OCI-LY1 (cell line): ENCODE measurements at regions not wholly inside any gene's neighbourhood (a gene's known extent, or its start where the extent isn't known, plus 50 kb on each side); places are given as distances from the start of the nearest gene placed in this dataset.

Experiments used
- H2AFZ ChIP-seq: fragments of 200-600 bp; sonication (generic), shearing (Covaris generic); 2 replicates; pipeline ENCODE4 v1.6.0; 2014; ENCODE audit warnings: antibody characterized with exemption, mild to moderate bottlenecking, low read length
- H3F3A ChIP-seq: fragments of 200-600 bp; sonication (generic), shearing (Covaris generic); 2 replicates; pipeline ENCODE4 v1.6.0; 2014; ENCODE audit warnings: mild to moderate bottlenecking, antibody characterized with exemption, low read length, moderate library complexity; ENCODE audit not compliant: insufficient read depth
- H3K27ac ChIP-seq: fragments of 200-600 bp; sonication (generic); 2 replicates; pipeline ENCODE4 v1.5.1; 2014; ENCODE audit warnings: low read length, mixed run types, mild to moderate bottlenecking, low read depth; ENCODE audit not compliant: poor library complexity, severe bottlenecking
- H3K27me3 ChIP-seq: fragments of 200-600 bp; sonication (generic); 2 replicates; pipeline ENCODE4 v1.6.0; 2014; ENCODE audit warnings: antibody characterized with exemption, mild to moderate bottlenecking, low read length, moderate library complexity; ENCODE audit not compliant: insufficient read depth
- H3K36me3 ChIP-seq: fragments of 200-600 bp; sonication (generic); 2 replicates; pipeline ENCODE4 v1.6.1; 2014; ENCODE audit warnings: mild to moderate bottlenecking, antibody characterized with exemption, low read length, moderate library complexity, mixed read lengths; ENCODE audit not compliant: insufficient read depth
- H3K4me1 ChIP-seq: fragments of 200-600 bp; sonication (generic); 2 replicates; pipeline ENCODE4 v1.5.1; 2014; ENCODE audit warnings: mild to moderate bottlenecking, low read length, moderate library complexity; ENCODE audit not compliant: insufficient read depth, severe bottlenecking
- H3K4me2 ChIP-seq: fragments of 200-600 bp; sonication (generic), shearing (Covaris generic); 2 replicates; pipeline ENCODE4 v1.6.1; 2014; ENCODE audit warnings: low read length
- H3K4me3 ChIP-seq: fragments of 200-600 bp; sonication (generic); 2 replicates; pipeline ENCODE4 v1.5.1; 2014; ENCODE audit warnings: low read length, low read depth, mild to moderate bottlenecking, mixed read lengths; ENCODE audit not compliant: poor library complexity, severe bottlenecking
- H3K79me2 ChIP-seq: fragments of 200-600 bp; shearing (Covaris generic); 2 replicates; pipeline ENCODE4 v1.6.1; 2016; ENCODE audit warnings: mixed run types, low read length, mixed read lengths; ENCODE audit not compliant: insufficient read depth
- H3K9ac ChIP-seq: fragments of 200-600 bp; sonication (generic), shearing (Covaris generic); 2 replicates; pipeline ENCODE4 v1.6.1; 2014; ENCODE audit warnings: mild to moderate bottlenecking, low read length, mixed read lengths
- H3K9me2 ChIP-seq: fragments of 200-600 bp; sonication (generic), shearing (Covaris generic); 2 replicates; pipeline ENCODE4 v1.6.1; 2014; ENCODE audit warnings: low read depth, mild to moderate bottlenecking, low read length, mixed read lengths
- H3K9me3 ChIP-seq: fragments of 200-600 bp; shearing (Covaris generic); 2 replicates; pipeline ENCODE4 v1.6.1; 2014; ENCODE audit warnings: low read length, mixed read lengths
- H4K20me1 ChIP-seq: fragments of 200-600 bp; sonication (generic), shearing (Covaris generic); 2 replicates; pipeline ENCODE4 v1.6.0; 2016; ENCODE audit warnings: mild to moderate bottlenecking, low read length; ENCODE audit not compliant: insufficient read depth
- EZH2 ChIP-seq: fragments of 200-600 bp; sonication (generic), shearing (Covaris generic); IDR thresholded peaks from 2 replicates; pipeline ENCODE4 v1.8.0; 2017; ENCODE audit warnings: borderline replicate concordance, mixed run types, mild to moderate bottlenecking, antibody characterized with exemption, low read length, moderate library complexity, mixed read lengths
- TF ChIP-seq, protein P1 (sequence below): fragments of 200-600 bp; sonication (generic), shearing (Covaris generic); IDR thresholded peaks from 2 replicates; pipeline ENCODE4 v1.5.1; 2017; ENCODE audit warnings: mild to moderate bottlenecking, antibody characterized with exemption, low read length, moderate library complexity, mixed read lengths

- Histone ChIP-seq H3F3A (no peaks in the 10 kb centered on the region), H2AFZ (no peak overlapping the region), H3K9ac (no peak overlapping the region), H3K36me3 (no peaks in the 10 kb centered on the region), H3K4me2 (no peak overlapping the region), H4K20me1 (no peaks in the 10 kb centered on the region), H3K79me2 (no peaks in the 10 kb centered on the region), H3K27me3 (no peaks in the 10 kb centered on the region), H3K27ac (no peak overlapping the region), H3K4me1 (no peaks in the 10 kb centered on the region), H3K9me3 (no peaks in the 10 kb centered on the region), H3K9me2 (no peaks in the 10 kb centered on the region), H3K4me3 (no peak overlapping the region)
- TF ChIP-seq, protein P1, sequence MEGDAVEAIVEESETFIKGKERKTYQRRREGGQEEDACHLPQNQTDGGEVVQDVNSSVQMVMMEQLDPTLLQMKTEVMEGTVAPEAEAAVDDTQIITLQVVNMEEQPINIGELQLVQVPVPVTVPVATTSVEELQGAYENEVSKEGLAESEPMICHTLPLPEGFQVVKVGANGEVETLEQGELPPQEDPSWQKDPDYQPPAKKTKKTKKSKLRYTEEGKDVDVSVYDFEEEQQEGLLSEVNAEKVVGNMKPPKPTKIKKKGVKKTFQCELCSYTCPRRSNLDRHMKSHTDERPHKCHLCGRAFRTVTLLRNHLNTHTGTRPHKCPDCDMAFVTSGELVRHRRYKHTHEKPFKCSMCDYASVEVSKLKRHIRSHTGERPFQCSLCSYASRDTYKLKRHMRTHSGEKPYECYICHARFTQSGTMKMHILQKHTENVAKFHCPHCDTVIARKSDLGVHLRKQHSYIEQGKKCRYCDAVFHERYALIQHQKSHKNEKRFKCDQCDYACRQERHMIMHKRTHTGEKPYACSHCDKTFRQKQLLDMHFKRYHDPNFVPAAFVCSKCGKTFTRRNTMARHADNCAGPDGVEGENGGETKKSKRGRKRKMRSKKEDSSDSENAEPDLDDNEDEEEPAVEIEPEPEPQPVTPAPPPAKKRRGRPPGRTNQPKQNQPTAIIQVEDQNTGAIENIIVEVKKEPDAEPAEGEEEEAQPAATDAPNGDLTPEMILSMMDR: no peak
- no peak for TF ChIP-seq EZH2
These were observed 924.3 kb downstream of the BCL11B start for GRCh38 chr14:98347686-98348085.

DNA sequence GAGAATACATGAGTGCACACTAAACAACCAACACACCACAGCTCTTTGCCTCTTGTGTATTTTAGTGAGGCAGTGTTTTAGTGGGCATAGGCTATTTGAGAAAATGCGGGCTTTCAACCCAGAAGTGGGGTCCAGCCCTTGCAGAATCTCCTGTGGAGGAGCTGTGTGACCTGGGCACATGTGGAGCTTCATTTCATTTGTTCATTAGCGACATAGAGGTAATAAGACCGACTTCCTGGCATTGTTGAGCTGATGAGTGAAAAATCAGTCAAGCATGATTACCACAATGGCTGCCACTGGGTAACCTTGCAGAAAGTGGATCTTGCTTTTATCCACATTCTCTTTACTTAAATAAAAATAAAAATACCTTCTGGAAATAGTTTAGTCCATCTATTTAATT is 923.5 kb downstream of the BCL11B start:
- Histone ChIP-seq H3F3A (no peaks in the 10 kb centered on the region), H2AFZ (no peak overlapping the region), H3K36me3 (no peaks in the 10 kb centered on the region), H3K4me2 (no peak overlapping the region), H3K4me1 (no peaks in the 10 kb centered on the region), H3K9me2 (no peaks in the 10 kb centered on the region), H3K9ac (no peak overlapping the region), H3K79me2 (no peaks in the 10 kb centered on the region), H3K4me3 (no peak overlapping the region), H4K20me1 (no peaks in the 10 kb centered on the region), H3K27ac (no peak overlapping the region), H3K9me3 (no peaks in the 10 kb centered on the region), H3K27me3 (no peaks in the 10 kb centered on the region)
- no peak for TF ChIP-seq EZH2
- TF ChIP-seq, protein P1: no peak

GRCh38 chr14:98350213-98350612 is 921.8 kb downstream of the BCL11B start:
- Histone ChIP-seq H3K27ac (no peak overlapping the region), H3K27me3 (no peaks in the 10 kb centered on the region), H3K9me2 (no peaks in the 10 kb centered on the region), H3K79me2 (no peaks in the 10 kb centered on the region), H4K20me1 (no peaks in the 10 kb centered on the region), H2AFZ (no peak overlapping the region), H3K4me3 (no peak overlapping the region), H3K4me2 (no peak overlapping the region), H3K4me1 (no peaks in the 10 kb centered on the region), H3K9me3 (no peaks in the 10 kb centered on the region), H3K36me3 (no peaks in the 10 kb centered on the region), H3K9ac (no peak overlapping the region), H3F3A (no peaks in the 10 kb centered on the region)
- TF ChIP-seq, protein P1: no peak
- TF ChIP-seq EZH2: no peak
